ENCODE measurements at regions not wholly inside any gene's neighbourhood (a gene's known extent, or its start where the extent isn't known, plus 50 kb on each side); places are given as distances from the start of the nearest gene placed in this dataset.
"Not testable (repeated sequence)": the region's sequence is repeated elsewhere in the genome, so short reads cannot be mapped to it uniquely, and the experiment has no call there.

- DNase-seq (ENCODE audit: low read depth in 1 of 2, low spot score in 1 of 2) = no peak
Measured at GRCh38 chr16:9141813-9142212, 50.4 kb downstream of the HAPSTR1 start.

- DNase-seq (ENCODE audit: low read depth in 1 of 2, low spot score in 1 of 2) = no peak
Measured at GRCh38 chr16:9144106-9144505, 52.7 kb downstream of the HAPSTR1 start.

- no peak for DNase-seq (ENCODE audit: low read depth in 1 of 2, low spot score in 1 of 2)
Measured at GRCh38 chr16:9148374-9149015, 57.1 kb downstream of the HAPSTR1 start.

GRCh38 chr16:9151074-9151473 lies 59.6 kb downstream of the HAPSTR1 start:
- no peak for DNase-seq (ENCODE audit: low read depth in 1 of 2, low spot score in 1 of 2)

- DNase-seq (ENCODE audit: low read depth in 1 of 2, low spot score in 1 of 2) = no peak
Measured at GRCh38 chr16:9151597-9151996, 60.2 kb downstream of the HAPSTR1 start.

- no peak for DNase-seq (ENCODE audit: low read depth in 1 of 2, low spot score in 1 of 2)
Measured at GRCh38 chr16:9152649-9153501, 61.4 kb downstream of the HAPSTR1 start.

- no peak for DNase-seq (ENCODE audit: low read depth in 1 of 2, low spot score in 1 of 2)
Measured at GRCh38 chr16:9153502-9153864, 62.0 kb downstream of the HAPSTR1 start.

GRCh38 chr16:9154567-9155410 lies 63.3 kb downstream of the HAPSTR1 start:
- no peak for DNase-seq (ENCODE audit: low read depth in 1 of 2, low spot score in 1 of 2)

- DNase-seq (ENCODE audit: low read depth in 1 of 2, low spot score in 1 of 2) = no peak
Measured at GRCh38 chr16:9155871-9156270, 64.4 kb downstream of the HAPSTR1 start.

GRCh38 chr16:9159839-9160550 lies 68.6 kb downstream of the HAPSTR1 start:
- peak in 1 of 2 donors; percentile 5 for DNase-seq (ENCODE audit: low read depth in 1 of 2, low spot score in 1 of 2)

GRCh38 chr16:9160551-9160911 lies 69.1 kb downstream of the HAPSTR1 start:
- DNase-seq (ENCODE audit: low read depth in 1 of 2, low spot score in 1 of 2) = no peak

- no peak for DNase-seq (ENCODE audit: low read depth in 1 of 2, low spot score in 1 of 2)
Measured at GRCh38 chr16:9165681-9166080, 74.2 kb downstream of the HAPSTR1 start.

GRCh38 chr16:9166326-9166993 lies 75.0 kb downstream of the HAPSTR1 start:
- not testable (repeated sequence) for DNase-seq (ENCODE audit: low read depth in 1 of 2, low spot score in 1 of 2)

- DNase-seq (ENCODE audit: low read depth in 1 of 2, low spot score in 1 of 2) = no peak
Measured at GRCh38 chr16:9169094-9169493, 77.7 kb downstream of the HAPSTR1 start.

GRCh38 chr16:9170470-9170869 lies 79.0 kb downstream of the HAPSTR1 start:
- no peak for DNase-seq (ENCODE audit: low read depth in 1 of 2, low spot score in 1 of 2)

- no peak for DNase-seq (ENCODE audit: low read depth in 1 of 2, low spot score in 1 of 2)
Measured at GRCh38 chr16:9176547-9177418, 85.3 kb downstream of the HAPSTR1 start.

GRCh38 chr16:9177861-9178260 lies 86.4 kb downstream of the HAPSTR1 start:
- no peak for DNase-seq (ENCODE audit: low read depth in 1 of 2, low spot score in 1 of 2)

- no peak for DNase-seq (ENCODE audit: low read depth in 1 of 2, low spot score in 1 of 2)
Measured at GRCh38 chr16:9183682-9184353, 92.4 kb downstream of the HAPSTR1 start.

GRCh38 chr16:9184354-9184690 lies 92.9 kb downstream of the HAPSTR1 start:
- no peak for DNase-seq (ENCODE audit: low read depth in 1 of 2, low spot score in 1 of 2)

Data from activated CD4-positive, alpha-beta T cell treated with anti-CD3 and anti-CD28 coated beads, Interleukin-2, amount 50 U/mL, for 24 hours (primary cell).